ENCODE measurements at regions not wholly inside any gene's neighbourhood (a gene's known extent, or its start where the extent isn't known, plus 50 kb on each side); places are given as distances from the start of the nearest gene placed in this dataset.

GRCh38 chr5:33166948-33167347 is 273.8 kb upstream of the TARS1 start:
- 0% methylated on average over 1 of the region's 2 CpGs for WGBS
- intact Hi-C loops (cut with DNase I): no loop called here
- Histone ChIP-seq H3K9me3 (peaks cover 0 to 17% (median 10%) of the 10 kb centered on the region in 4 donors), H3K4me1 (no peaks in the 10 kb centered on the region), H3K27me3 (no peaks in the 10 kb centered on the region), H3K4me3 (no peak overlapping the region), H3K36me3 (no peaks in the 10 kb centered on the region), H3K27ac (replicated peaks in 1 of 4) (no peak overlapping the region)
- no peak for DNase-seq (ENCODE audit: extremely low spot score)
- no peak for TF ChIP-seq POLR2AphosphoS5 (IDR thresholded peaks at IDR 0.05)
- no peak for TF ChIP-seq POLR2A (IDR thresholded peaks at IDR 0.05; ENCODE audit: low read depth)
- TF ChIP-seq CTCF (IDR thresholded peaks at IDR 0.05): no peak
- TF ChIP-seq EP300 (IDR thresholded peaks at IDR 0.05): no peak

DNA sequence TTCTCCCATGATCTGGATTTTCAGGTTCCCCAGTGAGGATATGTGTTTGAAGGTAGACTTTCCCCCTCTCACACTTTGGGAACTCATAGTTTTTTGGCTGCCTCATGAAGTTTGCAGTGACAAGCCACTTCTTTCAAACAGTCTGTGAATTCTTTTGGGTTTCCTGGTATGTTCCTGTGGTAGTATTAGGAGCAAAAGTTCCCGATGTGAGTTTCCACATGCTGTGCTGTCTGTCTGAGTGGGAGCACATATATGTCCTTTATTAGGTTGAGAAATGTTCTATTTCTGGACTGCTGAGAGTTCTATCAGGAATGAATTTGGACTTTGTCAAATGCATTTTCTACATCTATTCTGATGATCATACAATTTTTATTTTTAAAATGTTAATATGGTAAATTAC is 273.2 kb upstream of the TARS1 start:
- Histone ChIP-seq H3K27ac (replicated peaks in 1 of 4) (no peak overlapping the region), H3K36me3 (no peaks in the 10 kb centered on the region), H3K4me3 (no peak overlapping the region), H3K27me3 (no peaks in the 10 kb centered on the region), H3K4me1 (no peaks in the 10 kb centered on the region), H3K9me3 (peaks cover 0 to 17% (median 10%) of the 10 kb centered on the region in 4 donors)
- TF ChIP-seq EP300 (IDR thresholded peaks at IDR 0.05): no peak
- TF ChIP-seq POLR2AphosphoS5 (IDR thresholded peaks at IDR 0.05): no peak
- TF ChIP-seq POLR2A (IDR thresholded peaks at IDR 0.05; ENCODE audit: low read depth): no peak
- TF ChIP-seq CTCF (IDR thresholded peaks at IDR 0.05): no peak
- no peak for DNase-seq (ENCODE audit: extremely low spot score)
- intact Hi-C loops (cut with DNase I): no loop called here
- WGBS: 68% methylated on average over 1 of the region's 1 CpG

DNA sequence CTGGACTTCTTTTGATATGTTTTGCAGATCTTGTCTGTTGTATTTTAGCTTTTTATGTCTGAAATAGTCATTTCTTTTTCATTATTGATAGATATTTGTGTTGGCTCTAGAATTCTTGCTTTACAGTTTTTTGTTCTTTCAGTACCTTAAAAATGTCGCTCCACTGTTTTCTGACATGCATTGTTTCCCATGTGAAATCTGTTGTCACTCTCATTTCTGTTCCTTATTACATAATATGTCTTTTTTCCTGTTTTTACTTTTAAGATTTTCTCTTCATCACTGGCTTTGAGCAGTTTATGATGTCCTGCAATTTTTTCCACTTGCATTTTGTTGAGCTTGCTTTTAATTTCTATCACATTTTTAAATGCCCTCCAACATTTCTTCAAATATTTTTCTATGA is 270.4 kb upstream of the TARS1 start:
- no peak for TF ChIP-seq POLR2AphosphoS5 (IDR thresholded peaks at IDR 0.05)
- no peak for TF ChIP-seq CTCF (IDR thresholded peaks at IDR 0.05)
- no peak for TF ChIP-seq EP300 (IDR thresholded peaks at IDR 0.05)
- TF ChIP-seq POLR2A (IDR thresholded peaks at IDR 0.05; ENCODE audit: low read depth): no peak
- no peaks in the 10 kb centered on the region for H3K36me3 ChIP-seq
- no peak for DNase-seq (ENCODE audit: extremely low spot score)
- 91% methylated on average over 1 of the region's 1 CpG for WGBS
- H3K4me3 ChIP-seq: no peak overlapping the region
- peaks cover 0 to 11% (median 8%) of the 10 kb centered on the region in 4 donors for H3K9me3 ChIP-seq
- no peaks in the 10 kb centered on the region for H3K27me3 ChIP-seq
- no peaks in the 10 kb centered on the region for H3K4me1 ChIP-seq
- no peak overlapping the region for H3K27ac ChIP-seq (replicated peaks in 1 of 4)
- intact Hi-C loops (cut with DNase I): no loop called here

DNA sequence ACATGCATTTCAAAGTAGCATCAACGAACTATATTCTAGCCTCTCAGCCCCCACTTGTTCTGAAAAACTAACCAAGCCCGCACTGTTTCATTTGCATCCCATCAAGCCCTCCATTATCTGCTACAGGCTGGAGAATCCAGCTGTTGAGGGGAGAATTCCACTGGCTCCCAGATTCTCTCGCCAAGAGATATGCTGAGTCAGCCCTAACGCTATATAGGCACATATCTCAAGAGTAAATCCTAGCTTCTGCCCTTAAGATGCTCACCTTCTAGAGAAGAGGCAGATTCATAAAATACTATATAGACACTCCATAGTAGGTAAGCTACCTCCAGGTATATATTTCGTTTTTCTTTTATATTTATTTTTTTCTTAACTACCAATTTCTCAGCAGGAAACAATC is 266.4 kb upstream of the TARS1 start:
- no peak overlapping the region for H3K4me3 ChIP-seq
- no peak for DNase-seq (ENCODE audit: extremely low spot score)
- TF ChIP-seq EP300 (IDR thresholded peaks at IDR 0.05) (no peak), POLR2AphosphoS5 (IDR thresholded peaks at IDR 0.05) (no peak), CTCF (IDR thresholded peaks at IDR 0.05) (no peak), POLR2A (IDR thresholded peaks at IDR 0.05; ENCODE audit: low read depth) (no peak)
- intact Hi-C loops (cut with DNase I): no loop called here
- no peaks in the 10 kb centered on the region for H3K36me3 ChIP-seq
- H3K27ac ChIP-seq (replicated peaks in 1 of 4): no peak overlapping the region
- WGBS: 78% methylated on average over 5 of the region's 5 CpGs
- H3K4me1 ChIP-seq: no peaks in the 10 kb centered on the region
- no peaks in the 10 kb centered on the region for H3K27me3 ChIP-seq
- H3K9me3 ChIP-seq: peaks cover 0 to 11% (median 8%) of the 10 kb centered on the region in 4 donors

DNA sequence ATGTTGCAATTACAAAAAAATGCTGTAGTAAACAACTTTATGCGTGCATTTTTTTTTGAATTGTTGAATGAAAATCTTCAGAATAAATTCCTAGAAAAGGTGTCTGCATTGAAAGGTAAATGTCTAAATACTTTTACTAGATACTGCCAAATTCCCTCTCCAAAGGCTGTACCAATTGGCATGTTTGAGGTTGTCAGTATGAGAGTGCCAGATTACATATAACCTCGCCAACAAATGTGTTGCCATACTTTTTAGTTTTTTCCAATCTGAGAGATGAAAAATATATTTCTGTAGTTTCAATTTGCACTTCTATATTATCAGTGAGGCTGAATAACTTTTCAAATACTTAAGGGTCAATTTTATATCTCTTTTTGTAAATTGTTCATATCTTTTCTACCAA is 261.5 kb upstream of the TARS1 start:
- no peak for TF ChIP-seq CTCF (IDR thresholded peaks at IDR 0.05)
- no peak for TF ChIP-seq EP300 (IDR thresholded peaks at IDR 0.05)
- TF ChIP-seq POLR2AphosphoS5 (IDR thresholded peaks at IDR 0.05): no peak
- no peak for TF ChIP-seq POLR2A (IDR thresholded peaks at IDR 0.05; ENCODE audit: low read depth)
- 95% methylated on average over 2 of the region's 2 CpGs for WGBS
- Histone ChIP-seq H3K36me3 (no peaks in the 10 kb centered on the region), H3K4me1 (no peaks in the 10 kb centered on the region), H3K4me3 (no peak overlapping the region), H3K27ac (replicated peaks in 1 of 4) (no peak overlapping the region), H3K27me3 (no peaks in the 10 kb centered on the region), H3K9me3 (no peaks in the 10 kb centered on the region)
- no peak for DNase-seq (ENCODE audit: extremely low spot score)
- intact Hi-C loops (cut with DNase I): no loop called here

All from esophagus muscularis mucosa (tissue), 4 donors.